GM18873 (cell line): ENCODE measurements at regions not wholly inside any gene's neighbourhood (a gene's known extent, or its start where the extent isn't known, plus 50 kb on each side); places are given as distances from the start of the nearest gene placed in this dataset.

Source experiments
- ATAC-seq: cut with Tn5 transposase; IDR thresholded peaks from one replicate; pipeline ENCODE4 v1.9.1; 2021; ENCODE audit warnings: mild to moderate bottlenecking, moderate library complexity, moderate number of reproducible peaks; ENCODE audit not compliant: unreplicated experiment, low FRiP score

GRCh38 chr13:111039735-111040134 is 75.4 kb upstream of the ARHGEF7 start:
- ATAC-seq = no peak

DNA sequence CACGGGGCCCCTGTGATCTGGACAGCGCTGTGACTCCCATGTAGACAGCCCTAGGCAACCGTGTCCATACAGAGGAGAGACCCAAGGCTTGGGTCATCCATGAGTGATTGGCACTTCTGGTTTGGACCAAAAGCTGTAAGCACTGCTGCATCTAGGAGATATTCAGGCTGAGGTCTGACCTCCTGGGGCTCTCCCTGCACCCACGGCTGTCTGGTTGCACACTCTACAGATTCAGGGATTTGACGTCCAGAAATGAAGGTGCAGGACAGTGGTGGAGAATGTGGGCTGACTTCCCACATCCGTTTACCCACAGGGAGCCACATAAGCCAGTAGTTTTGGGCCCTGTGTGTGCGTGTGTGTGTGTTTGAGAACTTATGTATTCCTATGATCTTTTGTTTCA is 76.2 kb upstream of the ARHGEF7 start:
- no peak for ATAC-seq

DNA sequence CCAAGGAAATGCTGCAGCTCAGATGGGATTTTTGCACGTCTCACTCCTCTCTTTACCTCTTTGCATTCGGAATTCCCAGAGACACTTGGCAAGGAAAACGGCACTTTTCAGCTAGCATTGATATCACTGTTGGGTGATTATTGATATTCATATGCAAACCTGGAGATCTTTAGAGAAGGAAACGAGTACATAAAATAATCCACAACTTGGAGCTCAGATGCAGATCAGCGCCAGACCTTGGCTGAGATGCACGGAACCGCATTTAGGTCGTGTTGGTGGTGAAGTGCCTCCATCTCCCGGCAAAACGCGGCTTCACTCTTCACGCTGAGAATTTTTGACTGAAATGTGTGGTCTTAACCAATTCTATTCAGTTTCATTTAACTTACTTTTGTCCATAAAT is 77.2 kb upstream of the ARHGEF7 start:
- ATAC-seq = no peak

- ATAC-seq = no peak
These were observed 78.4 kb upstream of the ARHGEF7 start for GRCh38 chr13:111036665-111037064.

DNA sequence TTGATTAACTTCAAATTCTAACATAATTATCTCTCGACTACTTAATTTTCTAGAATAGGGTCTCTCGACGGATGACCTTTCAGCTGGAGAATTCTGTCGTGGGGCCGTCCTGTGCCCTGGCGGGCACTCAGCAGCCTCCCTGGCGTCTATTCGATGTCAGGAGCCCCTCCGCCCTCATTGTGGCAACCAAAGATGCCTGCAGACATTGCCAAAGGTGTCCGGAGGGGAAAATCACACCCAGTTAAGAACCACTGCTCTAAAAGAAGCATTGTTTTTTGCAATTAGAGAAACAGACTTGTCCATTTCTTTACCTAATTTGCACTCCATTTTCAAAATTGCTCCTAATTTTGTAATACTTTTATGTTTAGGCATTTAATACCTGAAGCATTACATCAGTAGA is 79.2 kb upstream of the ARHGEF7 start:
- ATAC-seq = no peak

DNA sequence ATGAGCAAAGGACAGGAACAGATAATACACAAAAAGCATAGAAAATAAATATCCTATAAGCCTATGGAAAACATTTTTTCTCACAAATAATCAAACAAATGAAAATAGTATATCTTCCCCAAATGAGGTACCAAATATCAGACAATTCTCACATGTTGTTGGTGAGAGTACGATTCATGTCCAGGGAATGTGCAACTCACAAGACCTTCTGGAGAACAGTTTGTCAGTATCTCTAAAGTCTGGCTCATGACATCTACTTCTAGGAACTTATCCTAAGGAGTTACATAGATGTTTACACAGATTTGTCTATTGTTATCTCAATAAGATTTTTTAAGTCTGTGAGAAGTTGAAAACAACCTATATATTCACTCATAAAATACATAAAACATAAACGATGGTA is 80.3 kb upstream of the ARHGEF7 start:
- ATAC-seq = no peak

- no peak for ATAC-seq
These were observed 81.7 kb upstream of the ARHGEF7 start for GRCh38 chr13:111033172-111034130.

DNA sequence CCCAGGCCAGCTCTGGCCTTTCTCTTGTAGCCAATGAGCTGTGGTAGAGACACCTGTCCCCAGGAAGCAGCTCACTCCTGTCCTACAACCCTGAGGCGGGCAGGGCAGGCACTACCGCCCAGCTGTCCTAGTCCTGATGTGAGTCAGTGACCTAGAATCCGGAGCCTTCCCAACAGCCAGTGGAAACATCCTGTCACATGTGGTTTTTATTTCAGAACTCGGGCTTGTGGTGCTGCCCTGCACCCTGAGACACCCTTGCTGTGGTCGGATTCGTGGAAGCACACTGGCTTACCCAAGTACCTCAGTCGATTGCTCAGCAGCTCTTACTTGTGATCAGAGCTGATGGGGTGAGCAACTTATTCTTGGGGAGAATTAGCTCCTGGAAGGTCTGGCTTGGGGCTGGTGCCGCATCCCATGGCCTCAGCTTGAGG is 83.6 kb upstream of the ARHGEF7 start:
- no peak for ATAC-seq

DNA sequence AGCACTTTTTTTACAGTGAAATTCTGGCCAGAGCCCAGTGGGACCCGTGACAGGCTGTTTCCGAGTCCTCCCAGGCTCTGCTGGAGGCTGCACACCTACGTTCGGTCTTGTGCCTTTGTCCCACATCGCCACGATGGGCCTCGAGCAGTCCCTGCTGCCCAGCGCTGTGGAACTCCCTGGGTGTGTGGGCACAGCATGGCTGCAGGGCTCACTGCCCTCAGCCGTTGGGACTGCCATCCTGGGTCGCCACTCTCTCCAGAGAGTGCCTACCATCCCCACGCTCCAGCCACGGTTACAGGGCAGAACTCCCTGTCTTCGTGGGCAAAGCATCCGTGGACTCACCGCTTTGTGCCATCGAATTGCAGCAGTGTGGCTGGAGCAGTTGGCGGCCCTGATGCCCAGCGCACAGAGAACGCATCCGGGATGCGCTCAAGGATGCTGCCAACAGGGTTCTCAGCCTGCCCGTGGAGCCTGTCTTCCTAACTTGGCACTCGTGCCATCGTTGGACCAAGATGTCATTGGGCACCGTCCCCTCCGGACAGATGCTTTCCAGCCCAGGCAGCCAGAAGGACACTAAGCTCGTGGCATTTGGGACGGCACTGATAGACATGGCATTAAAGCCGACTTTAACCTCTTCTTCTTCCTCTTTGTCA is 85.0 kb upstream of the ARHGEF7 start:
- no peak for ATAC-seq

GRCh38 chr13:111027458-111028439 is 87.4 kb upstream of the ARHGEF7 start:
- ATAC-seq = no peak

DNA sequence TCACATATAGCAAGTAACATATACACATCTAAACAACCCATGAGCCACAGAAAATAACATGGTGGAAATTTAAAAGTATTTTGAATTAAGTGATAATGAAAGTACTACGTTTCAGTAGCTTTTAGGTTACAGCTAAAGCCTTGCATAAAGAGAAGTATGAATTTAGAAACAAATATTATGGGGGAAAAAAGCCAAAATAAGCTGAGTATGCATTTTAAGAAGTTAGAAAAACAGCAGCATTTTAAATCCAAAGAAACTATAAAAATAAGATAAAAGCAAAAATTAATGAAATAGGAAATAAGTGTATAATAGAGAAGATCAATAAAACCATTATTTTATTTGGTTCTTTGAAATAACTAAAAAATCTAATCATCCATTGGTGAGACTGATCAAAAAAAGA is 89.8 kb upstream of the ARHGEF7 start:
- ATAC-seq = no peak

DNA sequence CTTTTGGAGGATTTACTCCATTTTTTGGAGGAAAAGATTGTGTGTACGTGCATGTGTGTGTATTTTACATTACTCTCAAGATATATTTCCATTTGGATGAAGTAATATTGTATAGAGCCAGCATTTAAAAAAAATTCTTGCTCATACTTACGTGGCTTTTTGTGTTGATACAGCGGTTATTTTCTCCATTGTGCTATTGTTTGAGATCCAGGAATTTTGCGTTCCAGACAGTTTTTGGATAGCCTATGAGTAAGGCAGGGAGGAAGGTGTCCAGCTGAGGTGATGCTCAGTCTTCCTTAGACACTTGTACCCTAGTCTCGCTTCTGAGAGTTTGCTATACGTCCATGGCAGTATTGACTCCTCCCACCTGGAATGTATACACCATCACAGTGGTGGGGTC is 92.2 kb upstream of the ARHGEF7 start:
- ATAC-seq = no peak

- ATAC-seq = no peak
These were observed 92.9 kb upstream of the ARHGEF7 start for GRCh38 chr13:111022241-111022640.

DNA sequence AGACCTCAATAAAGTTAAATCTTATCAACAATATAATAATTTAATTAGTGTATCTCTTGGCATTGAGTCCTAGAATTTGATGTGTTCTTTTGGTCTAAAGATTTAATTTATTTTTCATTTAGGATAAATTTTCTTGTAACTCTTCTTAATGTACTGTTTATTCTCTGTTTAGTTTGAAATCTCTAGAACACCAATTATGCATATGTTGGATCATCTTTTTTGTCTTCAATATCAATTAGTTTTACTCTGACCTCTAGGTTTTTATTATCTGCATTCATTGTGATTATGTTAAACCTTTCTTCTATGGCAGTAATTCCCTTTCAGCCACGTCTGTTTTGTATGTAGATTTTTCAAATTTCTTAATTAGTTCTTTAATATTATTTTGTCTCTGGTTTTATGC is 93.8 kb upstream of the ARHGEF7 start:
- no peak for ATAC-seq

GRCh38 chr13:111020546-111020945 is 94.6 kb upstream of the ARHGEF7 start:
- ATAC-seq = no peak

DNA sequence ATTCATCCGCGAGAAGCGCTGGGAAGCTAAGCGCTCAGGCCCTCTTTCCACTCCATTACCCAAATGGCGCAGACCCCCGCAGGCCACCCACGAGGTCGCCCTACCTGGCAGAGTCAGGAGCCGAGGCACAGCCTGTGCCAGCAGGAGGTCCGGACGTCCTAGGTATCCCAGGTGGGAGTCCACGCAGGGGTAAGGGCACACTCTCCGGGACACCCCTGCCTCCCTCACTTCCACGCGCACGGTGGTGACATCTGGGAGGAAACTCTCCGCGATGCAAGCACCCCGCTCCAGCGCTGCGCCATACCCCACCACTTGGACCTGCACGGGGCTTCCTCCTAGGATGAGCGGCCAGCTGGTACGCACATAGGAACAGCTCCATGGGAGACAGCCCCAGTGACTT is 95.1 kb upstream of the ARHGEF7 start:
- no peak for ATAC-seq

- ATAC-seq = no peak
These were observed 97.2 kb upstream of the ARHGEF7 start for GRCh38 chr13:111017755-111018459.

DNA sequence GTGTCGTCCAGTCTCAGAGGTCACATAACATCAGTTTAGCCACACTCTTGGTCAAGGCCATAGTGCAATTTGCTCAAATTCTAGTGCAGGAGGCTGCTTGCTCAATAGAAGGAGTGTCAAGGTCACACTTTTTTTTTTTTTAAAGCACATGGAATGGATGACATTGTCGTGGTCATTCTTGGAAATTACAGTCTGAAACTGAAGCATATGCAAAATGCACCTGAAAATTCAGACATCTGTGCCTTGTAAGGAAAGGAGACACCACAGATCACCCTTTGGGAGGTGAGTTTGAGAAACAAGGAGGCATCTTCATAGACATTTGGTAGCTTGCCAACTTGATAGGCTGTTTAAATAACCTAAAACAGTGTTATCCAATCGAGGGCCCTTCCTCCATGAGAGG is 98.3 kb upstream of the ANKRD10 start:
- ATAC-seq = no peak

- no peak for ATAC-seq
These were observed 97.0 kb upstream of the ANKRD10 start for GRCh38 chr13:111011899-111012298.

GRCh38 chr13:111008351-111008750 is 93.5 kb upstream of the ANKRD10 start:
- ATAC-seq = no peak
